BE2C (cell line): ENCODE measurements at regions not wholly inside any gene's neighbourhood (a gene's known extent, or its start where the extent isn't known, plus 50 kb on each side); places are given as distances from the start of the nearest gene placed in this dataset.

Experiments used
- DNase-seq: peaks from one replicate; pipeline ENCODE4 v3.0.0-alpha.2; 2020
- H3K27me3 ChIP-seq: fragments of 250-450 bp; sonication (Bioruptor Pico); 2 replicates; pipeline ENCODE4 v1.5.1; 2020; ENCODE audit warnings: mild to moderate bottlenecking
- H3K36me3 ChIP-seq: fragments of 250-450 bp; sonication (Bioruptor Pico); 2 replicates; pipeline ENCODE4 v1.5.1; 2020; ENCODE audit warnings: mild to moderate bottlenecking
- H3K4me1 ChIP-seq: fragments of 250-450 bp; sonication (Bioruptor Pico); 2 replicates; pipeline ENCODE4 v1.5.1; 2020
- H3K4me3 ChIP-seq: 2 replicates; pipeline ENCODE4 v1.5.1; 2011; ENCODE audit warnings: low read depth, low read length
- H3K9me3 ChIP-seq: fragments of 250-450 bp; sonication (Bioruptor Pico); 2 replicates; pipeline ENCODE4 v1.5.1; 2020
- CTCF ChIP-seq: IDR thresholded peaks from 2 replicates; pipeline ENCODE4 v1.5.1; 2012; ENCODE audit warnings: mild to moderate bottlenecking, low read depth, low read length

DNA sequence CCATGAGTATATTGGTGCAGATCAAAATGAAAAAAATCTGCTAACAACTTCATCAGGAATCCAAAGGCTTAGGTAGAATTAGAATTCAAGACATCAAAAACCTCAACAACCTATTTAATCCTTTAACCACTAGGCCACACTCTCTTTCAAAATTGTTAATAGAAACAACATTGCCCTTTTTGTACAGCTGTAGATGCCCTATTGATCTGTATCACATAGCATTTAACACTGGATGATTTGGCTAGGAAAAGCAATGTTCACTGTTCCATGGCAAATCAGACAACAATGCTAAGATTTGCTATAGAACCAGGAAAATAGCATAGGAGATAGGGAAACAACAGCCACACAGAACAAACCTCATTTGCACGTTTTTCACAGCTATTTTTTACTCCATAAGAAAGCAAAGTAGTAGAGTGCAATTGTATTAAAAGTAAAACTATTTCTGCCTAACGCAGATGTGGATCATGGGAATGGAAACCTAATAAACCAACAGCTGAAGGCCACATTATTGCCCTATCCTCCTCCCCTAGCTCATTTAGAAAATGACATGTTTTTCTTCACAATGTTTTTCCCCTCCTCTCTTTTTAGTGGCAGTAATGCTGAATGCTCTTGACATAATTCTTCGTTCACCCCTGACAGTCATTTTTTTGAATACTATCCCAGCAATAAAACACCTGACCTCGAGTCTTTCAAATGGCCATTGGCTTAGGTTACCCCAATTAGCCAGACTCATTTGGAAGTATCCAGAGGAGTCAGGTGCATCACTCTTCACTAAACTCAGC, 373.0 kb upstream of the CCNH start:
- Histone ChIP-seq H3K4me3 (no peak overlapping the region), H3K36me3 (no peaks in the 10 kb centered on the region), H3K4me1 (no peaks in the 10 kb centered on the region), H3K9me3 (no peaks in the 10 kb centered on the region), H3K27me3 (peaks cover 21% of the 10 kb centered on the region)
- DNase-seq: no peak
- no peak for TF ChIP-seq CTCF

- H3K9me3 ChIP-seq: no peaks in the 10 kb centered on the region
- DNase-seq: no peak
- H3K27me3 ChIP-seq: peaks cover 21% of the 10 kb centered on the region
- no peak for TF ChIP-seq CTCF
- no peaks in the 10 kb centered on the region for H3K4me1 ChIP-seq
- no peak overlapping the region for H3K4me3 ChIP-seq
- H3K36me3 ChIP-seq: no peaks in the 10 kb centered on the region
Observed at GRCh38 chr5:87784879-87785495, 372.3 kb upstream of the CCNH start.

DNA sequence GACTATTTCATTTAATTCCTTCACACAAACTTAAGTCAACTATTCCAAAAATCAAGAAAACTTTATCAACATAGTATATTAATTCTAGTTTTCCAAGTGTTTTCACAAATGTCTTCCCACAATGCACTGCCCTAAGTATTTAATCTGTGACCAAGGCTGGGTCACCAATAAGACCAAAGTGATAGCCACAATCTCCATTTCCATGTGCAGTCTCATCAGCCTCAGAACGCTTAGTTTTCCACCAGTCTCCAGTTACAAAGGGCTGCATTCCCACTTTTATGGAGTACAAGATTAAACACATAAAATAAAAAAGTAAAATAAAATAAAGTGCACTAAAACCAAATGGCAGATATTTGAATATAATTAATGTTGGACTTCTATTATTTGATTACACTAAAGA, 371.6 kb upstream of the CCNH start:
- no peaks in the 10 kb centered on the region for H3K9me3 ChIP-seq
- no peaks in the 10 kb centered on the region for H3K36me3 ChIP-seq
- peaks cover 21% of the 10 kb centered on the region for H3K27me3 ChIP-seq
- no peaks in the 10 kb centered on the region for H3K4me1 ChIP-seq
- TF ChIP-seq CTCF: no peak
- no peak overlapping the region for H3K4me3 ChIP-seq
- DNase-seq: no peak

DNA sequence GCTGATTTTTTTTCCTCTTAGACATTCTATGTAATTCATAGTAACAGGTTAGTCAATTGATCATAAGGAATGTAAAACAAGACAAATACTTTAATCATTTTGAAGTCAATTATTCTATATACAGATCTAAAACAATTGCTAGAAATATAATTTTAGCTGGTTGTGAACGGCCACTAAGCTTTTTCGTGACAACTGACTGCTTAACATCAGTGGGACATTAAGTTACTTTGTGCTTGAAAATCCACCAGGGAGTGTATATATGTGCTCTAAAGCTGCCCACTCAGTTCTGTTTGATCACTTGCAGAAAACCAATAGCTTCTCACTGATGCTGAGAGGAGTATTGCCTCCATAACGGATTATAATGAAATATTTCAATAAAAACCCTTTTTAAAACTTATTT, 370.2 kb upstream of the CCNH start:
- H3K9me3 ChIP-seq: no peaks in the 10 kb centered on the region
- no peak for TF ChIP-seq CTCF
- H3K36me3 ChIP-seq: no peaks in the 10 kb centered on the region
- no peak overlapping the region for H3K4me3 ChIP-seq
- peaks cover 21% of the 10 kb centered on the region for H3K27me3 ChIP-seq
- DNase-seq: no peak
- H3K4me1 ChIP-seq: no peaks in the 10 kb centered on the region

- H3K9me3 ChIP-seq: no peaks in the 10 kb centered on the region
- no peak for TF ChIP-seq CTCF
- no peak for DNase-seq
- H3K4me3 ChIP-seq: no peak overlapping the region
- no peaks in the 10 kb centered on the region for H3K4me1 ChIP-seq
- no peaks in the 10 kb centered on the region for H3K36me3 ChIP-seq
- H3K27me3 ChIP-seq: peaks cover 21% of the 10 kb centered on the region
Observed at GRCh38 chr5:87781976-87782375, 369.2 kb upstream of the CCNH start.
